ENCODE measurements at regions not wholly inside any gene's neighbourhood (a gene's known extent, or its start where the extent isn't known, plus 50 kb on each side); places are given as distances from the start of the nearest gene placed in this dataset.
"Not testable (repeated sequence)": the region's sequence is repeated elsewhere in the genome, so short reads cannot be mapped to it uniquely, and the experiment has no call there.

DNA sequence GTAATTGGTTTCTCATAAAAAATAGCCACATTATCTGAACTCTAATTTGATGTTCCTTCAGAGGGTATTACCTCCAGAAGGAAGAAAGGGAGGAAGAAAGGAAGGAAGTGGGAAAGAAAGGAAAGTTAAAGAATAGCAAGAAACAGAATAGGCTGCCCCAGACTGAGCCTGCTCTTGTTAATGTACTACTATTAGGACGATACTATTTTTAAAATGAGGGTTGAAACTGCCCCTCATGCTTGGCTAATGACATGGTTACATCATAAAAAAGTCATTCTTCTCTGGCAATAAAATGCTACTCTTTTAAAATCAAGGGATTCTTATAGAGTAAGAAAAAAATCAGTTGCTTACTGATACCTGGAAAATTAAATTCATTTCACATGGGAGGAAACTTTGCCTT lies 253.0 kb downstream of the KTN1 start:
- H3K27ac Mint-ChIP-seq (ENCODE audit: unreplicated experiment), result no peak overlapping the region

GRCh38 chr14:55834390-55834789 lies 254.4 kb downstream of the KTN1 start:
- H3K4me3 Mint-ChIP-seq, result no peak overlapping the region
- H3K36me3 Mint-ChIP-seq (ENCODE audit: low read depth), result no peaks in the 10 kb centered on the region
- H3K27me3 Mint-ChIP-seq (ENCODE audit: low read depth), result no peaks in the 10 kb centered on the region
- H3K4me1 Mint-ChIP-seq, result no peaks in the 10 kb centered on the region
- no peak overlapping the region for H3K27ac Mint-ChIP-seq (ENCODE audit: unreplicated experiment)
- no peaks in the 10 kb centered on the region for H3K9me3 Mint-ChIP-seq
- TF ChIP-seq, protein P1, sequence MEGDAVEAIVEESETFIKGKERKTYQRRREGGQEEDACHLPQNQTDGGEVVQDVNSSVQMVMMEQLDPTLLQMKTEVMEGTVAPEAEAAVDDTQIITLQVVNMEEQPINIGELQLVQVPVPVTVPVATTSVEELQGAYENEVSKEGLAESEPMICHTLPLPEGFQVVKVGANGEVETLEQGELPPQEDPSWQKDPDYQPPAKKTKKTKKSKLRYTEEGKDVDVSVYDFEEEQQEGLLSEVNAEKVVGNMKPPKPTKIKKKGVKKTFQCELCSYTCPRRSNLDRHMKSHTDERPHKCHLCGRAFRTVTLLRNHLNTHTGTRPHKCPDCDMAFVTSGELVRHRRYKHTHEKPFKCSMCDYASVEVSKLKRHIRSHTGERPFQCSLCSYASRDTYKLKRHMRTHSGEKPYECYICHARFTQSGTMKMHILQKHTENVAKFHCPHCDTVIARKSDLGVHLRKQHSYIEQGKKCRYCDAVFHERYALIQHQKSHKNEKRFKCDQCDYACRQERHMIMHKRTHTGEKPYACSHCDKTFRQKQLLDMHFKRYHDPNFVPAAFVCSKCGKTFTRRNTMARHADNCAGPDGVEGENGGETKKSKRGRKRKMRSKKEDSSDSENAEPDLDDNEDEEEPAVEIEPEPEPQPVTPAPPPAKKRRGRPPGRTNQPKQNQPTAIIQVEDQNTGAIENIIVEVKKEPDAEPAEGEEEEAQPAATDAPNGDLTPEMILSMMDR (conservative IDR thresholded peaks at IDR 0.05), result no peak
- DNase-seq (ENCODE audit: low read depth, low spot score), result no peak

More for the DNA sequence above, 253.0 kb downstream of the KTN1 start:
- no peaks in the 10 kb centered on the region for H3K36me3 Mint-ChIP-seq (ENCODE audit: low read depth)
- H3K27me3 Mint-ChIP-seq (ENCODE audit: low read depth), result no peaks in the 10 kb centered on the region
- H3K9me3 Mint-ChIP-seq, result no peaks in the 10 kb centered on the region
- no peaks in the 10 kb centered on the region for H3K4me1 Mint-ChIP-seq
- H3K4me3 Mint-ChIP-seq, result no peak overlapping the region
- no peak for DNase-seq (ENCODE audit: low read depth, low spot score)
- TF ChIP-seq, protein P1 (conservative IDR thresholded peaks at IDR 0.05), result no peak

GRCh38 chr14:55835985-55836384 lies 256.0 kb downstream of the KTN1 start:
- H3K9me3 Mint-ChIP-seq, result peaks cover 2% of the 10 kb centered on the region
- no peaks in the 10 kb centered on the region for H3K27me3 Mint-ChIP-seq (ENCODE audit: low read depth)
- no peak overlapping the region for H3K27ac Mint-ChIP-seq (ENCODE audit: unreplicated experiment)
- DNase-seq (ENCODE audit: low read depth, low spot score), result no peak
- no peaks in the 10 kb centered on the region for H3K36me3 Mint-ChIP-seq (ENCODE audit: low read depth)
- TF ChIP-seq, protein P1 (conservative IDR thresholded peaks at IDR 0.05), result no peak
- H3K4me3 Mint-ChIP-seq, result no peak overlapping the region
- H3K4me1 Mint-ChIP-seq, result no peaks in the 10 kb centered on the region

DNA sequence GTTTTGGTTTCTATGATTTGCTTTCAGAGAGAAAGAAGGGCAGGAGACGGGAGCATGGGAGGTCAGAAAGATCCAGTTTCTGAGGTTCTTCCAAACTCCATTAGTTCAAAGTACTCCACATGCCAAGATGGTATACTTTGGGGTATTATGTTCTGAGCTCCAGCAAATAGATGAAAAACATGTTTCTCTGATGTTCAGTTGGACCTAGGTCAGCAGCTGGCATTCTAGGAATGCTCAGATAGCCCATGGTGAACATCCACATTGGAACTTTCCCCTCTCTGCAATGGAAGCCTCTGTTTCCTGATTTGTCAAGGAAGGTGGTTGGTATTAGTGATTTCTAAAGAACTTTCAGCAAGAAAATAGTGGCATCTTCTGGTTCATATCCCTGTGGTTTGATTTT lies 257.5 kb downstream of the KTN1 start:
- Mint-ChIP-seq H3K9me3 (peaks cover 2% of the 10 kb centered on the region), H3K4me1 (no peaks in the 10 kb centered on the region), H3K36me3 (ENCODE audit: low read depth) (no peaks in the 10 kb centered on the region), H3K27ac (ENCODE audit: unreplicated experiment) (no peak overlapping the region), H3K27me3 (ENCODE audit: low read depth) (no peaks in the 10 kb centered on the region), H3K4me3 (no peak overlapping the region)
- DNase-seq (ENCODE audit: low read depth, low spot score), result no peak
- TF ChIP-seq, protein P1 (conservative IDR thresholded peaks at IDR 0.05), result no peak

GRCh38 chr14:55838529-55839052 lies 258.6 kb downstream of the KTN1 start:
- no peaks in the 10 kb centered on the region for H3K36me3 Mint-ChIP-seq (ENCODE audit: low read depth)

DNA sequence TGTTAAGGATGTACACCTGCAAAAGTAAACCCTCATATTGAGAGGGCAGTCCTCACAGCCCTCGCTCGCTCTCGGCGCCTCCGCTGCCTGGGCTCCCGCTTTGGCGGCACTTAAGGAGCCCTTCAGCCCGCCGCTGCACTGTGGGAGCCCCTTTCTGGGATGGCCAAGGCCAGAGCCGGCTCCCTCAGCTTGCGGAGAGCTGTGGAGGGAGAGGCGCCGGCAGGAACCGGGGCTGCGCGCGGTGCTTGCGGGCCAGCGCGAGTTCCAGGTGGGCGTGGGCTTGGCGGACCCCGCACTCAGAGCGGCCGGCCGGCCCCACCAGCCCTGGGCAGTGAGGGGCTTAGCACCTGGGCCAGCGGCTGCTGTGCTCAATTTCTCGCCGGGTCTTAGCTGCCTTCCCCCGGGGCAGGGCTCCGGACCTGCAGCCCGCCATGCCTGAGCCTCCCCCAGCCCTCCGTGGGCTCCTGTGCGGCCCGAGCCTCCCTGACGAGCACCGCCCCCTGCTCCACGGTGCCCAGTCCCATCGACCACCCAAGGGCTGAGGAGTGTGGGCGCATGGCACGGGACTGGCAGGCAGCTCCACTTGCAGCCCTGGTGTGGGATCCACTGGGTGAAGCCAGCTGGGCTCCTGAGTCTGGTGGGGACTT lies 259.4 kb downstream of the KTN1 start:
- H3K4me3 Mint-ChIP-seq; DNase-seq (ENCODE audit: low read depth, low spot score); H3K36me3 Mint-ChIP-seq (ENCODE audit: low read depth); H3K4me1 Mint-ChIP-seq; H3K9me3 Mint-ChIP-seq; H3K27me3 Mint-ChIP-seq (ENCODE audit: low read depth); H3K27ac Mint-ChIP-seq (ENCODE audit: unreplicated experiment): not testable (repeated sequence)

More at GRCh38 chr14:55838529-55839052, 258.6 kb downstream of the KTN1 start:
- Mint-ChIP-seq H3K4me1 (no peaks in the 10 kb centered on the region), H3K27me3 (ENCODE audit: low read depth) (no peaks in the 10 kb centered on the region), H3K4me3 (no peak overlapping the region), H3K27ac (ENCODE audit: unreplicated experiment) (no peak overlapping the region), H3K9me3 (peaks cover 2% of the 10 kb centered on the region)
- TF ChIP-seq, protein P1 (conservative IDR thresholded peaks at IDR 0.05), result no peak
- no peak for DNase-seq (ENCODE audit: low read depth, low spot score)
